Glutamatergic neuron (in vitro differentiated cells): ENCODE measurements at regions not wholly inside any gene's neighbourhood (a gene's known extent, or its start where the extent isn't known, plus 50 kb on each side); places are given as distances from the start of the nearest gene placed in this dataset.

Source experiments
- DNase-seq: peaks from one replicate; pipeline ENCODE4 v3.0.0; 2022
- H3K27ac Mint-ChIP-seq: one replicate; pipeline ENCODE4 v1.8.0; 2020; ENCODE audit warnings: mild to moderate bottlenecking, mixed read lengths, inconsistent platforms; ENCODE audit not compliant: unreplicated experiment
- H3K27me3 Mint-ChIP-seq: one replicate; pipeline ENCODE4 v1.8.0; 2020; ENCODE audit warnings: mild to moderate bottlenecking, moderate library complexity, mixed read lengths, inconsistent platforms; ENCODE audit not compliant: unreplicated experiment
- H3K36me3 Mint-ChIP-seq: one replicate; pipeline ENCODE4 v1.8.0; 2020; ENCODE audit warnings: mild to moderate bottlenecking, mixed read lengths, inconsistent platforms; ENCODE audit not compliant: unreplicated experiment
- H3K4me1 Mint-ChIP-seq: one replicate; pipeline ENCODE4 v1.8.0; 2020; ENCODE audit warnings: mild to moderate bottlenecking, low read depth, mixed read lengths, inconsistent platforms; ENCODE audit not compliant: unreplicated experiment
- H3K4me3 Mint-ChIP-seq: one replicate; pipeline ENCODE4 v1.8.0; 2020; ENCODE audit warnings: mild to moderate bottlenecking, mixed read lengths, inconsistent platforms; ENCODE audit not compliant: unreplicated experiment
- H3K9me3 Mint-ChIP-seq: one replicate; pipeline ENCODE4 v1.8.0; 2020; ENCODE audit warnings: mild to moderate bottlenecking, moderate library complexity, mixed read lengths, inconsistent platforms; ENCODE audit not compliant: unreplicated experiment
- TF ChIP-seq, protein P1 (sequence below): fragments of 200-600 bp; sonication (generic); IDR thresholded peaks from one replicate; pipeline ENCODE4 v1.5.0; 2021; ENCODE audit not compliant: partially characterized antibody, unreplicated experiment

DNA sequence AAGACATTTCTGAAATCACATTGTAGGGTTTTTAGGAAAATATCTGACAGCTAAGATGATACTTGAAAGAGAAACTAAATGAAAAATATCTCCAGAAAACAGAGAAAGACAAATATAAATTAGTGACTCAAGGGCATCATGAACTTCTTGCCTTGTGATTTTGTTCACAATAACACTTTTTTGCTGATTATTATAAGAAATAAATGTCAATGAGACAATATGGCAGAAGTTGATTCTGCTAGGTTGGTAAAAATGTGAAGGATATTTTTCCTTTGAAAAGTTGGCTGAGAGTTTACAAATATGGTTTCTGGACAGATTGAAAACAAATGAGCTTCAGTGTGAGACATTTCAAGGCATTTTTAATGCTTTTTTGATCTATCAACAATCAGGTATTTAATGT lies 1631.2 kb upstream of the ACVR2A start:
- Mint-ChIP-seq H3K36me3 (no peaks in the 10 kb centered on the region), H3K4me1 (peaks cover 2% of the 10 kb centered on the region), H3K9me3 (no peaks in the 10 kb centered on the region), H3K27me3 (no peaks in the 10 kb centered on the region), H3K4me3 (no peak overlapping the region), H3K27ac (no peak overlapping the region)
- no peak for DNase-seq
- TF ChIP-seq, protein P1, sequence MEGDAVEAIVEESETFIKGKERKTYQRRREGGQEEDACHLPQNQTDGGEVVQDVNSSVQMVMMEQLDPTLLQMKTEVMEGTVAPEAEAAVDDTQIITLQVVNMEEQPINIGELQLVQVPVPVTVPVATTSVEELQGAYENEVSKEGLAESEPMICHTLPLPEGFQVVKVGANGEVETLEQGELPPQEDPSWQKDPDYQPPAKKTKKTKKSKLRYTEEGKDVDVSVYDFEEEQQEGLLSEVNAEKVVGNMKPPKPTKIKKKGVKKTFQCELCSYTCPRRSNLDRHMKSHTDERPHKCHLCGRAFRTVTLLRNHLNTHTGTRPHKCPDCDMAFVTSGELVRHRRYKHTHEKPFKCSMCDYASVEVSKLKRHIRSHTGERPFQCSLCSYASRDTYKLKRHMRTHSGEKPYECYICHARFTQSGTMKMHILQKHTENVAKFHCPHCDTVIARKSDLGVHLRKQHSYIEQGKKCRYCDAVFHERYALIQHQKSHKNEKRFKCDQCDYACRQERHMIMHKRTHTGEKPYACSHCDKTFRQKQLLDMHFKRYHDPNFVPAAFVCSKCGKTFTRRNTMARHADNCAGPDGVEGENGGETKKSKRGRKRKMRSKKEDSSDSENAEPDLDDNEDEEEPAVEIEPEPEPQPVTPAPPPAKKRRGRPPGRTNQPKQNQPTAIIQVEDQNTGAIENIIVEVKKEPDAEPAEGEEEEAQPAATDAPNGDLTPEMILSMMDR: no peak

DNA sequence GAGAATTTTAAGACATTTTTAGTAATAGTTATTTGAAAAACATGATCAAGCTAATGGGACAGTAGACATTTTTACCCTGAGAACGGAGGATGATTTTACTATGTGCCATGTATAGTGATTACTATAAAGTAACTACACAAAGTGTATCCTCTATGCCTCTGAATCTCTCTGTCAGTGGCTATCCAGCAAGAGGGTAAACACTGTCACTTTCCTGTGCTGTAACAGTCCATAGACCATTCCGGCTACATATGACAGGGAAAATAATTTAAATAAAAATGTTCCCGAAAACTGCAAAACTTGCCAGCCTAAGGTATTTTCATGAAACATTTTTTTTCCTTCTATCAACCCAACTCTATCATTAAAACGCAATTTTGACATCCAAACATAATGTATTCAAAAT lies 1632.2 kb upstream of the ACVR2A start:
- Mint-ChIP-seq H3K4me1 (peaks cover 2% of the 10 kb centered on the region), H3K9me3 (no peaks in the 10 kb centered on the region), H3K27me3 (no peaks in the 10 kb centered on the region), H3K36me3 (no peaks in the 10 kb centered on the region), H3K27ac (no peak overlapping the region), H3K4me3 (no peak overlapping the region)
- DNase-seq: no peak
- TF ChIP-seq, protein P1: no peak

DNA sequence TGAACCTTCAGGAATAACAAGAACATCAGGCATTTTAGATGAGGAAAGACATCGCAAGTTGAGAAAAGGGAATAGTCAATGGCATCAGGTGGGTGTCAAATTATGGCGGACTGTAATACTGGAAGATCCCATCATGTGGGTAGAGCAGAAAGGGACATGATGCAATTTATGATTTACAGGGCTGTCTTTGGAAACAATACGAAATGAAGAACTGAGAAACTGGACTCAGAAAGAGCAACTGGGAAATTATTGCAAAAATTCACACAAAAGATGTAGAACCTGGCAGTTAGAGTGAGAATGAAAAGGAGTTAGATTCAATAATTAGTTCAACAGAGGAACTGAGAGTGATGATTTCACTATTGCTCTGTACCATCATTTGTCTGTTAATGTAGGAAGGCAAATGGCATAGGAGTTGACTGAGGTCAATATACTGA lies 1635.0 kb upstream of the ACVR2A start:
- H3K27ac Mint-ChIP-seq: no peak overlapping the region
- H3K9me3 Mint-ChIP-seq: no peaks in the 10 kb centered on the region
- DNase-seq: no peak
- H3K4me3 Mint-ChIP-seq: no peak overlapping the region
- peaks cover 2% of the 10 kb centered on the region for H3K4me1 Mint-ChIP-seq
- TF ChIP-seq, protein P1: no peak
- H3K36me3 Mint-ChIP-seq: no peaks in the 10 kb centered on the region
- H3K27me3 Mint-ChIP-seq: no peaks in the 10 kb centered on the region

DNA sequence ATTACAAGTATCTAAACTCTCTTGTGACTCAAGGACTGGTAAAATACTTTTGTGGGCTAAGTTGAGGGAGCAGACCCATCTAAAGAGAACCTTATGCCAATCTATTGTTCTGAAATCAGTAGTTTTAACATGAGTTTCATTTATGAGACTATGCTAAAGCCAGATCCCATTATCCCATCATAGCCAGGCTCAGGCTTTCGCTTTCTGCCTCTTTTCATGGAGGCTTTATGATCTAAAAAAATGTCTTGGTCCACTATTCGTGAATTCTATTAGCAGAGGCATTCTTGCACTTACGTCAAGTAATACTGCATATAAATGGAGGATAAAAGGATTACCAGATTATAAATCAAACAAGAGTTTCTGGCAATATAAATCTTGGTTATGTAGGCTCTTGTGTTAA lies 1636.9 kb upstream of the ACVR2A start:
- Mint-ChIP-seq H3K36me3 (no peaks in the 10 kb centered on the region), H3K4me1 (no peaks in the 10 kb centered on the region), H3K27me3 (no peaks in the 10 kb centered on the region), H3K27ac (no peak overlapping the region), H3K9me3 (no peaks in the 10 kb centered on the region), H3K4me3 (no peak overlapping the region)
- TF ChIP-seq, protein P1: no peak
- no peak for DNase-seq

DNA sequence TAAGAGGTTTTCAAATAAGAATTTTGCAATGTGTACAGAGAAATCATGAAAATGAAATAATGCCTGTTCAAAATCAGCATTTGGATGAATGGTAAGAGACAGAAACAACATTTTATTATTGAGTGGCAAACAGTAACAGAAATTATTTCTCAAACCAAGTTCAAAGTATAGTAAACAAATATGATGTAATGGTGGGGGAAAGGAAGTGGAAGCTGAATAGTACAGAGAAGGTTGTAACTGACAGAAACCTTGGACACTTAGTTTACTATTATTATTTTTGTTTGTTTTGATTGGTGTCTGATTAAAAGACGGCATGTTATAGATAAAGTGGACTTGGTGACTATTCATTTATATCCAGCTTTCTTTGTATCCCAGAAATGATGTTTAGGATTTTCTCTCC lies 1637.4 kb upstream of the ACVR2A start:
- Mint-ChIP-seq H3K27ac (no peak overlapping the region), H3K27me3 (no peaks in the 10 kb centered on the region), H3K4me1 (no peaks in the 10 kb centered on the region), H3K4me3 (no peak overlapping the region), H3K9me3 (no peaks in the 10 kb centered on the region), H3K36me3 (no peaks in the 10 kb centered on the region)
- no peak for DNase-seq
- TF ChIP-seq, protein P1: no peak
